Rectal smooth muscle tissue (tissue), 1 donor: ENCODE measurements at regions not wholly inside any gene's neighbourhood (a gene's known extent, or its start where the extent isn't known, plus 50 kb on each side); places are given as distances from the start of the nearest gene placed in this dataset.

ENCODE experiments used
- H3K27ac ChIP-seq: one replicate; pipeline ENCODE4 v1.7.0; 2013; ENCODE audit warnings: low read depth, low read length, inconsistent platforms
- H3K27me3 ChIP-seq: one replicate; pipeline ENCODE4 v1.7.0; 2013; ENCODE audit warnings: low read length; ENCODE audit not compliant: control insufficient read depth, insufficient read depth
- H3K36me3 ChIP-seq: one replicate; pipeline ENCODE4 v1.7.0; 2013; ENCODE audit warnings: low read length; ENCODE audit not compliant: control insufficient read depth, insufficient read depth
- H3K4me1 ChIP-seq: one replicate; pipeline ENCODE4 v1.7.0; 2013; ENCODE audit warnings: low read length; ENCODE audit not compliant: control insufficient read depth, insufficient read depth
- H3K4me3 ChIP-seq: one replicate; pipeline ENCODE4 v1.7.0; 2013; ENCODE audit warnings: low read length
- H3K9ac ChIP-seq: one replicate; pipeline ENCODE4 v1.7.0; 2013; ENCODE audit warnings: low read length

DNA sequence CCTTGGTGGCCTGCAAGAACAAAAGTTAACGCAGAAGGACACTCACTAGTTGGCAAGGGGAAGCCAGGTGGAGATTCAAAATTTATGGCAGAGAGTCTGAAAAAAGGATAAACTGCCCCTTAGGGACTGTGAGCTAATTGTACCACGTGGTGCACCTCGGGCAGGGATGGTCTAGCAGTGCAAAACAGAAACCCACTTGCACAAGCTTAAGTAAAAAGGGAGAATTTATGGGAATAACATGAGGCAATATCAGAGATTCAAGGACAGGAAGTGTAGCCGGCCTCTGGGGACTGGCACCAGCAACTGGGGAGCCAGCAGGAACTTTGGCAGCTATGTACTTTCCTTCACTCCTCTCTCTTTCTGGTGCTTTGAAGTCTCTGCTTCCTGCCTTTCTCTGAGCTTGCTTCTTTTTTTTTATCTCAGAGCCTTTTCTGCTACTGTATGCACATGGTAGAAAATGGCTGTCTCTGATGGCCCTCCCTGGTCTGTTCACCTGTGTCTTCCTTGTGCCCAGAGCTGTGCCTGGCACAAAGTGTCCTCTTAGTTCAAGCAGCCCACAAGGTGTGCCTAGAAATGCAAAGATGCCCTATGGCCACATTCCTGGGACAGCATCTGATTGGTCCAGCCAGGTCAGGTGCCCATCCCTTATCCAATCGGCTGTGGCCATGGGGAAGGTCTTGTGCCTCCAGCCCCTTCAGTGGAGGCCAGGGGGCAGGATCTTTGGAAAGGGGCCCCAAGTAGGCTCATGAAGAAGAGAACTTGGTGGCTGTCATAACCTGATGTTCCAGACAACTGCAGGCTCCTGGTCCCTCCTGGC lies 114.8 kb upstream of the ATP6AP2 start:
- no peaks in the 10 kb centered on the region for H3K27me3 ChIP-seq
- no peak overlapping the region for H3K4me3 ChIP-seq
- H3K27ac ChIP-seq = no peak overlapping the region
- H3K4me1 ChIP-seq = no peaks in the 10 kb centered on the region
- H3K9ac ChIP-seq = no peak overlapping the region
- H3K36me3 ChIP-seq = no peaks in the 10 kb centered on the region

DNA sequence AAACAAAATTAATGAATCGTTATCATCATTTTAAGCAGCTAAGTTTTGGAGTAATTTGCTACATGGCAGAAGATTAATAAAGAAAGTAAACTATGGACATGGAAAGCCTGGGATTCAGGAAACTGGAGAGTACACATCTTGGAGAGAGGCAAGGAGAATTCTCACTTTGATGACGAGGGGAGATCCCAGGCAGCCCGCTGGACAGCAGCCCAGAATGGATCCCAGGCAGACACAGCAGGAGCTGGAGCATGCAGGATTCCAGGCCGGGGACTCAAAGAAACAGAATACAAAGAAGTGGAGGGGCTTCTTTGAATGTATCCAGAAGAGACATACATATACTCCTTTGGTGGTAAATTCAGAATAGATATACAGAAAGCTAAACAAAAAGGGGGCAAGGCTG lies 118.0 kb upstream of the ATP6AP2 start:
- no peaks in the 10 kb centered on the region for H3K27me3 ChIP-seq
- no peak overlapping the region for H3K4me3 ChIP-seq
- H3K36me3 ChIP-seq = no peaks in the 10 kb centered on the region
- H3K9ac ChIP-seq = no peak overlapping the region
- no peak overlapping the region for H3K27ac ChIP-seq
- H3K4me1 ChIP-seq = no peaks in the 10 kb centered on the region

DNA sequence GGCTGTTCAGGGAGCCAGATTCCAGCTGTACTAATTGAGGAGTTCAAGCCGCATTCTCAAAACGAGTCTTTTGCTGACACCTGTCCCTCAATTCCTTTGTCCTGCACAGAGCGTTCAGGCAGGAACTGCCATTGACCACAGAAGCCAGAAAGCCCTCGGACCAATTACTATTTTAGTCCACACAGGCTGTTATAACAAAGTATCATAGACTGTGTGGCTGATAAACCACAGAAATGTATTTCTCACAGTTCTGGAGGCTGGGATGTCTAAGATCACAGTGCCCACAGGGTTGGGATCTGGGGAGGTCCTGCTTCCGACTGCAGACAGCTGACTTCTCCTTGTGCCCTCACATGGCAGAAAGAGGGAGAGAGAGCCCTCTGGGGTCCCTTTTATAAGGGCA lies 119.8 kb upstream of the ATP6AP2 start:
- H3K4me3 ChIP-seq = no peak overlapping the region
- H3K9ac ChIP-seq = no peak overlapping the region
- H3K27me3 ChIP-seq = no peaks in the 10 kb centered on the region
- H3K4me1 ChIP-seq = no peaks in the 10 kb centered on the region
- no peak overlapping the region for H3K27ac ChIP-seq
- H3K36me3 ChIP-seq = no peaks in the 10 kb centered on the region

DNA sequence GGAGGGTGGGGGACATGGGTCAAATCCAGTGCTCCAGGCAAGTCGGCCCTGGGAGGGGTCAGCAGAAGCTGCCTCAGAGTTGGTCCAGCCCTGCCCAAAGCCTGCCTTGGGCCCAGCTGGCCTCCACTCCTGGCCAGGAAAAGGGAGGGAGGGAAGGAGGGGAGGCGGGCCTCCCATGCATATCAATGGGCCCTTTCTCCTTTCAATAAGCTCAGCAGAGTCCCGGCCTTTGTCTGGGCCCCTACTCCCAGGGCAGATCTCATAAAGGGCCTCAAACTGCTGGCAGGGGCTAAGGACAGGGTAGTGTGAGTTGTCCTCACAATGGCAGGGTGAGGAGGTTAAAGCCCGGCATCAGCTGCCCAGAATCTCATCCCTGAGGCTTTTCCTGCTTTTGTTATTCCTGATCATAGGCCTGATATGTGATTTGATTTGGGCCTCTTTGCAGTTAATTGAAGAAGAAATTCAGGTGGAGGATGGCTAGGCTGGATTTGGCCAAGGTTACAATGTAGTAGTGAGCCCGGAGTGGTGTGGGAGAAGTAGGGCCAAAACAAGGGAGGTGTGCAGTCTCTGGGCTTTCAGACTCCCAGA lies 121.1 kb upstream of the ATP6AP2 start:
- H3K4me1 ChIP-seq = no peaks in the 10 kb centered on the region
- no peak overlapping the region for H3K9ac ChIP-seq
- H3K4me3 ChIP-seq = no peak overlapping the region
- H3K27ac ChIP-seq = no peak overlapping the region
- no peaks in the 10 kb centered on the region for H3K36me3 ChIP-seq
- no peaks in the 10 kb centered on the region for H3K27me3 ChIP-seq

DNA sequence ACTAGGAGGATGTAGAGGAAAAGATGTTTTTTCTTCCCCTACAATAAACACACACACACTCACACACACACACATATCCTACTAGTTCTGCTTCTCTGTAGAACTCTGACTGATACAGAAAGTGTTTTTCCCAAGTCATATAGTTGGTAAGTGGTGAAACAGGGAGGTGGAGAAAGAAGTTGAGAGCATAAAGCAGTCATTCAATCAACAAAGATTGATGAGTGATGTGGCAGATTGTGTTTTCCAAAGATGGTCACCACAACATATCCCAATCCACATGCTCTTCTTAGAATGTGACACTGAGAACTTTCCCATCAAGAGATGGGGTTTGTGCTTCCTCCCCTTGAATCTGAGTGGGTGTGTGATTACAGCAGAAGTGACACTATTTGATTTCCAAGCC lies 123.4 kb upstream of the ATP6AP2 start:
- Histone ChIP-seq H3K4me3 (no peak overlapping the region), H3K4me1 (no peaks in the 10 kb centered on the region), H3K36me3 (no peaks in the 10 kb centered on the region), H3K9ac (no peak overlapping the region), H3K27me3 (no peaks in the 10 kb centered on the region), H3K27ac (no peak overlapping the region)

DNA sequence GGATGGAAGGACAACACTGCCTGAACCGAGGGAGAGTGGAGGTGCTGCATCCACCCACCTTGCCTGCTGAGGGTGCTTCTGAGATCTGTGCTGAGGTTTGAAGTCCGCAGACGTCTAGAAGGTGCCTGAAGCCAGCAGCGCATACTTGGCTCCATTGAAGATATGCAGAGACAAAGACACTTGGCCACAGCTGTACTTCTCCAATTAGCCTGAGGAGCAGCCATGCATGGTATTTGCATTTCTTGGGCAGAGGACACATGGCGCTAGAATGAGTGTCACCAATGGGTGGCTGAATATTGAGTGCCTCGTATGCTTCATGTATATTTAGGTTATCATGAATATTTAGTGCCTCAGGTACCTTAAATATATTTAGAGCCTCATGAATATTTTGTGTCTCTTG lies 128.7 kb upstream of the ATP6AP2 start:
- no peak overlapping the region for H3K9ac ChIP-seq
- H3K4me1 ChIP-seq = no peaks in the 10 kb centered on the region
- no peaks in the 10 kb centered on the region for H3K27me3 ChIP-seq

DNA sequence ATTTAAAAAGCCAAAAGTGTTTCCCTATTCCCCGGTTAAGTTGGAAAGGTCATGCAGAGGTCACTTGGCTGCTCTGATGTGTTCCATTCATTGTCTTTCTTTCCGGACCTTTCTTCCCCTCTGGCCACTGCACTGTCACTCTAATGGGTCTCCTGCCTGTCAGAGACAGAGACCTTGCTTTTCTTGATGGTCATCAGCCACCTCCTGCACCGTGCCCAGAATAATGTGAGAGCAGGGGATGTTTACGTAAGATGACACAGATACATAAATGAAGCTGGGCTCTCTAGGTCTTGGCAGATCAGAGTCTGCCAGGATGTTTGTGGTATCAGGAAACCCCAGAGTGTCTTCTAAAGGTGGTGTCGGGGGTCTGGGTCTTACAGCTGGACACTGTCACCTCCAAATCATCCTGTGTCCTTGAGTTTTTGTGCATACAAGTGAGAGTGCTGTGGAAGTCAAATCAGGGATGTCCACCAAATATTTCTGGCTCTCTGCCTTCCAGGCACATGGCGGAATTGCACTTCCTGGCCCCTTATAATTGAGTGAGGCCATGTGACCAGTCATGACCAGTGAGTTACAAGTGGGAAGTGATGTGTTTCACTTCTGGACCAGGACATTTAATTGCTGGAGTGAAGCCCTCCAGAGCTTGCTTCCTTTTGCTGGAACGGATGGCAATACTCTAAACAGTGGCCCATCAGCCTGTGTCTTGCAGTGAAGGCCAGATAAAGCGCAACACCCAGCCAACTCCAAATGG lies 130.6 kb upstream of the ATP6AP2 start:
- Histone ChIP-seq H3K36me3 (no peaks in the 10 kb centered on the region), H3K27me3 (no peaks in the 10 kb centered on the region), H3K9ac (no peak overlapping the region), H3K27ac (no peak overlapping the region), H3K4me3 (no peak overlapping the region), H3K4me1 (no peaks in the 10 kb centered on the region)

More for the DNA sequence above, 128.7 kb upstream of the ATP6AP2 start:
- Histone ChIP-seq H3K27ac (no peak overlapping the region), H3K36me3 (no peaks in the 10 kb centered on the region), H3K4me3 (no peak overlapping the region)

DNA sequence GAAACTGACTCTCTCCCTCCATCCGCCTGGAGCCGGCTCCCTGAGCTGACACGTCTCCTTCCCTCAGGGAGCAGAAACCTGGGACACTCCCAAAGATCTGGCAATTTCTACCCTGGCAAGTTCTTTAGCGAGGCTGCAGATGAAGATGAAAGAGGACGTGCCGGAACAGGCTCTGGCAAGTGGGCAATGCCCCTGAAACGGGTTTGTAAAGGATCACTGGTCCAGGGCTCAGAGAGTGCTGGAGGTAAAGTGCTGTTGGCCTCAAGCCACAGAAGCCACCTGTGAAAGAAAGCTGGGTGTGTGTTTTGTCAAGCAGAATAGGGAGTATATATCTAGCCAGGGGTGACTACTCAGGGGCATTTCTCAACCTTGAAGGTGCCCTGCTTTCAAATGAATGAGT lies 131.4 kb upstream of the ATP6AP2 start:
- no peaks in the 10 kb centered on the region for H3K27me3 ChIP-seq
- H3K4me3 ChIP-seq = no peak overlapping the region
- no peaks in the 10 kb centered on the region for H3K4me1 ChIP-seq
- no peak overlapping the region for H3K27ac ChIP-seq
- no peaks in the 10 kb centered on the region for H3K36me3 ChIP-seq
- no peak overlapping the region for H3K9ac ChIP-seq

DNA sequence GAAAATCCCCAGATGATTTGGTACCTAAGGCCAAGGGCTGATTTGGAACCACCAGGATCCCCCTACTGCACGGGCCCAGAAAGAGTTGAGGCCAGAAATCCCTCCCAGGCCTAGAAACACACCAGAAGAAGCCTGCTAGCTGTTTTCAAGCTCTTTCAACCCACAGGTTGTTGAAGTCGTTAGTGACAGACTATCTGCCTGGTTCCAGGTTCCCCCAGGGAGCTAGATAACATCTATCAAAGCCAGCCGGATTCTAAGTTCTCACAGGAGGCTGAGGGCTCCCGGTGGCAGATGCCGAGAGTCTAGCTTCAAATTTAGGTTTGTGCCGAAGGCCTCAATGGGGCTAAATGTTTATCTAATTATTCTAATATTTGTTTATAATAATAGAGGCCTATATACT lies 132.0 kb upstream of the ATP6AP2 start:
- Histone ChIP-seq H3K9ac (no peak overlapping the region), H3K27ac (no peak overlapping the region), H3K27me3 (no peaks in the 10 kb centered on the region), H3K4me3 (no peak overlapping the region), H3K36me3 (no peaks in the 10 kb centered on the region), H3K4me1 (no peaks in the 10 kb centered on the region)

DNA sequence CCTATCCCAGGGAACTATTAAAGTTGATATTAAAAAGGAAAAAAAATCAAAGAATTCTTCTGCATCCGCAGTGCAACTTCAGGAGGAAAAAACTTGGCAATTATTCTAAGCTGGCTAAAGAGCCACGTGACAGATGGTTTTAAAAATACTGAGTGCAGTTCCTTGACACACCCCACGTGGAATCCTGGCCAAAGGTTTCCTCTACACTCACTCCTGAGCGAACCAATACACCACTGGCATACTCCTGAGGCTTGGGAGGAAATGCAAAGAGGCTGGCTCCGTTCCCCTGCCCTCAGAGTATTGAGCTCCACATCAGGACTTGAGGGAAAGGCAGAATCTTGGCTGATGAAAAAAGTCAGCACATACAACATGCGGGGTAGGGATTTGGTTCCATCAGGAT lies 133.8 kb upstream of the ATP6AP2 start:
- no peak overlapping the region for H3K4me3 ChIP-seq
- H3K27me3 ChIP-seq = no peaks in the 10 kb centered on the region
- H3K36me3 ChIP-seq = no peaks in the 10 kb centered on the region
- no peaks in the 10 kb centered on the region for H3K4me1 ChIP-seq
- no peak overlapping the region for H3K9ac ChIP-seq
- no peak overlapping the region for H3K27ac ChIP-seq

DNA sequence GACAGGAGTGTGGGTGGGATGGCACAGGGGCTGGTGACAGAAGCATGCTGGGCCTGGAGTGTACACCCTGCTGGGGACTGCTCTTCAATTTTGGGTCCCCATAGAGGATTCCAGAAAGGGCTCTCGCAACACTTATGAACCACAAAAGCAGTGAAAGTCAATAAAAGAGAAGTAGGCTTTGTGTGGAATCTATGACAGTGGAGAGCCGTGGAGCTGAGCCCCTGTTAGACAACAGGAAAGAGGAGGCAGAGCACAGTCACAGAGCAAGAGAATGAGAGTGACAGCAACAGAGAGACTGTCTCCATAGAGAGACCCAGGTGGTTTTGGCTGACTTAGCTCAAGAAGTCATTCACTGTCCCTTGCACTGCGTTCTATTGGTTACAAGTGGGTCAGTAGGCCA lies 135.1 kb upstream of the ATP6AP2 start:
- no peaks in the 10 kb centered on the region for H3K27me3 ChIP-seq
- no peaks in the 10 kb centered on the region for H3K36me3 ChIP-seq
- no peak overlapping the region for H3K4me3 ChIP-seq
- H3K9ac ChIP-seq = no peak overlapping the region
- no peaks in the 10 kb centered on the region for H3K4me1 ChIP-seq
- no peak overlapping the region for H3K27ac ChIP-seq

DNA sequence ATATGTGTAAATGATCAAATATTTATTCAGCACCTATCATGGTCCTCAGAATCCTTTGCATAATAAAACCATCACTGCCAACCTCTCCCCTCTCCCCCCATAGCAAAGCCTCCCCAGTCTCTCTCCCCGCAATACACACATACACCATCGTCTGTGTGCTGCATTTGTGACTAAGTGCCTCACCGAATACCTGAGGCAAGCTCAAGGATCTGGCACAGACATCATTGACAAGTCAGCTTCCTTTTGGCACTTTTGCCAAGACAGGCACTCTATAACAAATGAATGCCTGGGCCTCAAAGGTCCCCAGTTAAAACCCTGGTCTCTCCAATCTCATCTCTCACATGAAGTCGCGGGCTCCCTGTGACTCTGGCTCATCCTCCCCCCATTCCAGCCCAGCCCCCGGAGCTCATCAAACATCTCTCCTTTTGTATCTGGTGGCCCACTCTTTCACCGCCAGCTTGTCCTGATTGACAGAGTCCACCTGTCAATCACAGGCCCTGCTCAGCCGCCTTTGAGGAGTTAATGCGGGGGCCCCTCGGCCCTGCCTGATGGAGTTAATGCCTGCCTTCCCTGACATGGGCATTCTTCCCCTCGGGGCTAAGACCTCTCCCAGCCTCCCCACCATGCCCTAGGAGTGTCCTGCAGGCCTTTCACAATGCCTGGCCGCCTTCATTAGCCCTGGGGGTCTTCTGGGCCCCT lies 135.8 kb upstream of the ATP6AP2 start:
- no peak overlapping the region for H3K9ac ChIP-seq
- no peak overlapping the region for H3K27ac ChIP-seq
- H3K27me3 ChIP-seq = no peaks in the 10 kb centered on the region
- H3K36me3 ChIP-seq = no peaks in the 10 kb centered on the region
- no peak overlapping the region for H3K4me3 ChIP-seq
- no peaks in the 10 kb centered on the region for H3K4me1 ChIP-seq
